Loucy (cell line): ENCODE measurements at regions not wholly inside any gene's neighbourhood (a gene's known extent, or its start where the extent isn't known, plus 50 kb on each side); places are given as distances from the start of the nearest gene placed in this dataset.

Experiments
- H2AFZ ChIP-seq: fragments of 200-600 bp; sonication (generic); 2 replicates; pipeline ENCODE4 v1.6.0; 2016; ENCODE audit warnings: antibody characterized with exemption, mild to moderate bottlenecking, low read length, moderate library complexity
- H3F3A ChIP-seq: fragments of 200-600 bp; 2 replicates; pipeline ENCODE4 v1.6.0; 2016; ENCODE audit warnings: antibody characterized with exemption, low read depth, mild to moderate bottlenecking
- H3K27me3 ChIP-seq: fragments of 200-600 bp; sonication (generic); 2 replicates; pipeline ENCODE4 v1.6.1; 2014; ENCODE audit warnings: low read length, mild to moderate bottlenecking; ENCODE audit not compliant: insufficient read depth, poor library complexity, severe bottlenecking
- H3K36me3 ChIP-seq: fragments of 200-600 bp; sonication (generic); 2 replicates; pipeline ENCODE4 v1.6.1; 2016; ENCODE audit warnings: low read length; ENCODE audit not compliant: insufficient read depth
- H3K4me1 ChIP-seq: fragments of 200-600 bp; sonication (generic); 2 replicates; pipeline ENCODE4 v1.5.1; 2014; ENCODE audit warnings: low read length, mild to moderate bottlenecking; ENCODE audit not compliant: insufficient read depth, poor library complexity, severe bottlenecking
- H3K4me2 ChIP-seq: fragments of 200-600 bp; sonication (generic); 2 replicates; pipeline ENCODE4 v1.6.0; 2014; ENCODE audit warnings: antibody characterized with exemption, low read length, low read depth, mild to moderate bottlenecking; ENCODE audit not compliant: poor library complexity, severe bottlenecking
- H3K4me3 ChIP-seq: fragments of 200-600 bp; sonication (generic); 2 replicates; pipeline ENCODE4 v1.5.1; 2014; ENCODE audit warnings: low read length, mild to moderate bottlenecking, mixed read lengths; ENCODE audit not compliant: poor library complexity, severe bottlenecking
- H3K79me2 ChIP-seq: fragments of 200-600 bp; sonication (generic); 2 replicates; pipeline ENCODE4 v1.6.1; 2014; ENCODE audit warnings: low read length; ENCODE audit not compliant: insufficient read depth
- H3K9ac ChIP-seq: fragments of 200-600 bp; sonication (generic); 2 replicates; pipeline ENCODE4 v1.6.0; 2014; ENCODE audit warnings: mild to moderate bottlenecking, low read depth, low read length, moderate library complexity; ENCODE audit not compliant: poor library complexity, severe bottlenecking
- H3K9me2 ChIP-seq: fragments of 200-600 bp; sonication (generic); replicated peaks from 2 replicates; pipeline ENCODE4 v1.6.1; 2016; ENCODE audit warnings: low read depth, low read length, mixed read lengths
- H3K9me3 ChIP-seq: fragments of 200-600 bp; sonication (generic); 2 replicates; pipeline ENCODE4 v1.6.1; 2014; ENCODE audit warnings: mild to moderate bottlenecking, antibody characterized with exemption, low read length, low read depth; ENCODE audit not compliant: insufficient read depth
- H4K20me1 ChIP-seq: fragments of 200-600 bp; sonication (generic); 2 replicates; pipeline ENCODE4 v1.6.0; 2014; ENCODE audit warnings: antibody characterized with exemption, low read length, mild to moderate bottlenecking; ENCODE audit not compliant: insufficient read depth, poor library complexity, severe bottlenecking
- EZH2phosphoT487 ChIP-seq: fragments of 200-600 bp; IDR thresholded peaks from 2 replicates; pipeline ENCODE4 v1.6.1; 2018; ENCODE audit warnings: antibody characterized with exemption, mild to moderate bottlenecking, moderate library complexity, borderline replicate concordance
- TF ChIP-seq, protein P1 (sequence below): fragments of 200-600 bp; sonication (generic); conservative IDR thresholded peaks from 2 replicates; pipeline ENCODE4 v1.5.1; 2014; ENCODE audit warnings: mild to moderate bottlenecking, antibody characterized with exemption, low read length

DNA sequence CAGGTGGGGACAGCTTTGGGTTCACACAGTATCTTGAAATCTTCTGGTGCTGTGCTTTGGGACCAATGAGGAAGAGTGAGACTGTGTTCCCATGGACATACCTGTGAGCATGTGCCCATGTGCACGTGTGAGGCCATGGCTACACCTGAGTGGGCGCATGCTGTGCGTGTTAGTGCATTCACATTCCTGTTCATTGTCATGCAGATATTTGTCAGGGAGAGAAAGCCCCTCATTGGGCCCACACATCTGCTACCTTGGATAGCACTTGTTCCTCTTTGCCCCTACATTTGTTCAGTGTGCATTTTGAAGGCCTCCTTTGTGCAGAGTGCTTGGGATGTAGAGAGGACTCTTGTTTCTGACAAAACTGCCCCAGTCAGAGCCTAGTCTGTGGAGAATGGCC is 154.3 kb upstream of the E2F8 start:
- Histone ChIP-seq H3K9ac (no peak overlapping the region), H3K4me3 (no peak overlapping the region), H3K9me3 (no peaks in the 10 kb centered on the region), H3K4me1 (peaks cover 14% of the 10 kb centered on the region), H3K27me3 (peaks cover 51% of the 10 kb centered on the region), H2AFZ (no peak overlapping the region), H3K9me2 (no peaks in the 10 kb centered on the region), H3K4me2 (no peak overlapping the region), H3F3A (no peaks in the 10 kb centered on the region; the same call in 1 of the 2 replicates), H3K36me3 (no peaks in the 10 kb centered on the region), H3K79me2 (no peaks in the 10 kb centered on the region), H4K20me1 (no peaks in the 10 kb centered on the region)
- TF ChIP-seq EZH2phosphoT487, result no peak
- TF ChIP-seq, protein P1, sequence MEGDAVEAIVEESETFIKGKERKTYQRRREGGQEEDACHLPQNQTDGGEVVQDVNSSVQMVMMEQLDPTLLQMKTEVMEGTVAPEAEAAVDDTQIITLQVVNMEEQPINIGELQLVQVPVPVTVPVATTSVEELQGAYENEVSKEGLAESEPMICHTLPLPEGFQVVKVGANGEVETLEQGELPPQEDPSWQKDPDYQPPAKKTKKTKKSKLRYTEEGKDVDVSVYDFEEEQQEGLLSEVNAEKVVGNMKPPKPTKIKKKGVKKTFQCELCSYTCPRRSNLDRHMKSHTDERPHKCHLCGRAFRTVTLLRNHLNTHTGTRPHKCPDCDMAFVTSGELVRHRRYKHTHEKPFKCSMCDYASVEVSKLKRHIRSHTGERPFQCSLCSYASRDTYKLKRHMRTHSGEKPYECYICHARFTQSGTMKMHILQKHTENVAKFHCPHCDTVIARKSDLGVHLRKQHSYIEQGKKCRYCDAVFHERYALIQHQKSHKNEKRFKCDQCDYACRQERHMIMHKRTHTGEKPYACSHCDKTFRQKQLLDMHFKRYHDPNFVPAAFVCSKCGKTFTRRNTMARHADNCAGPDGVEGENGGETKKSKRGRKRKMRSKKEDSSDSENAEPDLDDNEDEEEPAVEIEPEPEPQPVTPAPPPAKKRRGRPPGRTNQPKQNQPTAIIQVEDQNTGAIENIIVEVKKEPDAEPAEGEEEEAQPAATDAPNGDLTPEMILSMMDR, result no peak

- Histone ChIP-seq H3K4me2 (peak overlapping the region; percentile 57), H3K9me2 (no peaks in the 10 kb centered on the region), H3K9me3 (no peaks in the 10 kb centered on the region), H3K79me2 (no peaks in the 10 kb centered on the region), H4K20me1 (no peaks in the 10 kb centered on the region), H3F3A (no peaks in the 10 kb centered on the region; the same call in 1 of the 2 replicates), H3K36me3 (no peaks in the 10 kb centered on the region), H3K4me3 (peak overlapping the region; percentile 26), H3K4me1 (peaks cover 14% of the 10 kb centered on the region), H3K27me3 (peaks cover 51% of the 10 kb centered on the region), H3K9ac (no peak overlapping the region), H2AFZ (no peak overlapping the region)
- peak; percentile 82 for TF ChIP-seq EZH2phosphoT487
- TF ChIP-seq, protein P1, result no peak
Measured at GRCh38 chr11:19394525-19395016, 153.8 kb upstream of the E2F8 start.

GRCh38 chr11:19393941-19394340 is 153.2 kb upstream of the E2F8 start:
- H3K36me3 ChIP-seq, result no peaks in the 10 kb centered on the region
- peaks cover 48% of the 10 kb centered on the region for H3K27me3 ChIP-seq
- peak overlapping the region; percentile 57 for H3K4me2 ChIP-seq
- H3K4me3 ChIP-seq, result peak overlapping the region; percentile 26
- H3K79me2 ChIP-seq, result no peaks in the 10 kb centered on the region
- no peak for TF ChIP-seq EZH2phosphoT487
- TF ChIP-seq, protein P1, result no peak
- peaks cover 14% of the 10 kb centered on the region for H3K4me1 ChIP-seq
- no peak overlapping the region for H2AFZ ChIP-seq
- no peaks in the 10 kb centered on the region for H3K9me3 ChIP-seq
- H4K20me1 ChIP-seq, result no peaks in the 10 kb centered on the region
- no peaks in the 10 kb centered on the region for H3K9me2 ChIP-seq
- no peaks in the 10 kb centered on the region; the same call in 1 of the 2 replicates for H3F3A ChIP-seq
- no peak overlapping the region for H3K9ac ChIP-seq
